C1 segment of cervical spinal cord (tissue), 14 donors: ENCODE measurements at regions not wholly inside any gene's neighbourhood (a gene's known extent, or its start where the extent isn't known, plus 50 kb on each side); places are given as distances from the start of the nearest gene placed in this dataset.
A peak's percentile ranks its signal among the peaks of the same experiment; 100 is the strongest.
"Not testable (repeated sequence)": the region's sequence is repeated elsewhere in the genome, so short reads cannot be mapped to it uniquely, and the experiment has no call there.

ENCODE experiments used
- DNase-seq, 14 donors: peaks; one replicate each; lab custom pipeline; 2025; lab: John Stamatoyannopoulos, UW

DNA sequence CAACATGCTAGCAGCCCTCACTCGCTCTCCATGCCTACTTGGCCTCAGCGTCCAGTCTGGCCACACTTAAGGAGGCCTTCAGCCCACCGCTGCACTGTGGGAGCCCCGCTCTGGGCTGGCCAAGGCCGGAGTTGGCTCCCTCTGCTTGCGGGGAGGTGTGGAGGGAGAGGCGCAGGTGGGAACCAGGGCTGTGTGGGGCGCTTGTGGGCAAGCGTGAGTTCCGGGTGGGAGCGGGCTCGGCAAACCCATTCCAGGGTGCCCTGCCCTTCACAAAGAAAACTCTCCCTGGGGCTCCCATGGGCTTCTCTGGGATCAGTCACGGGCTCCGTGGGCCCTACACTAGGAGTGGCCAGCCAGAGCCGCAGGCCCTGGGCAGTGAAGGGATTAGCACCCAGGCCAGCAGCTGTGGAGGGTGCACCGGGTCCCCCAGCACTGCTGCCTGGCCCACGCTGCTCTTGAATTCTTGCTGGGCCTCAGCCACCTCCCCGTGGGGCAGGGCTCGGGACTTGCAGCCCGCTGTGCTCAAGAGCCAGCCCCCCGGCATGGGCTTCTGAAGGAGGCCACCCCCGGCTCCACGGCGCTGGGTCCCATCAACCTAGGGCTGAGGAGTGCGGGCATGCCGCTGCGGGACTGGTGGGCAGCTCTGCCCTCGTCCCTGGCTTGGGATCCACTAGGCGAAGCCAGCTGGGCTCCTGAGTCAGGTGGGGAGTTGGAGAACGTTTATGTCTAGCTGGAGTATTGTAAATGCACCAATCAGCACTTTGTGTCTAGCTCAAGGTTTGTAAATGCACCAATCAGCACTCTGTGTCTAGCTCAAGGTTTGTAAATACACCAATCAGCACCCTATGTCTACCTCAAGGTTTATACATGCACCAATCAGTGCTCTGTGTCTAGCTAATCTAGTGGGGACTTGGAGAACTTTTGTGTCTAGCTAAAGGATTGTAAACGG is 273.6 kb upstream of the SULF2 start:
- no peak for DNase-seq

DNA sequence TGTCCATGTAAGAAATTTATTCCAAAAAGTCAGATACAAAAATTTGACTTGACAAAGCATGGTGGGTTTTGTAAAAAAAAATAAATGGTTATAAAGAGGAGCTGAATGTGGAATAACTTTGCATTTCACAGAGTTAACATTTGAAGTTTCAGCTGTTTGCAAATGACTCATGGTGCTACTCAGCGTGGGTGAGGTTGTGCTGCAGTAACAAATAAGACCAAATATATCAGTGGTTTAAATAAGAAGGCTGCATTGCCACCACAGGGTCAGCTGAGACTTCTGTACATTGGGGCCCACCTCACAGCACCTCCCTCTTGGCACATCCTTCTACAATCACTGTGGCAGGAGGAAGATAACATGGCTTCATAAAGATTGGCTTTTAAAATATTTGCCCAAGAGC is 272.5 kb upstream of the SULF2 start:
- no peak for DNase-seq

DNA sequence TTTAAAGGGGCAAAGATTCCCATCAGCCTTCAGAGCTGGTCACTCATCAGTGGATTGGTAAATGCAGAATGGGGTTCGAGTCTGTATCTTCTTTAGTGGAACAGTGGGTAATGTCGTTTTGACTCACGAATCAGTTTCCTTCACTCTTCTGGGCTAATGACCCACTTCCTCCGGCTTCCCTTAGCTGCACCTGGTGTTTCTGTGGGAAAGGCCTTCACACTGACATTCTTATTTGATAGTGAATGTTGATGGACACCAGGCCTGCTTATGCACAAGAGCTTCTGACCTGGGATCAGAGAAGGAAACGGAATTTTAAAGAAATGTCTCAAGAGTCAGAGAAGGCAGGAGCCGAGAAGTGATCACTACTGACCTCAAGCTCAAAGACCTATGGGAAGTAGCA is 272.0 kb upstream of the SULF2 start:
- no peak for DNase-seq

DNA sequence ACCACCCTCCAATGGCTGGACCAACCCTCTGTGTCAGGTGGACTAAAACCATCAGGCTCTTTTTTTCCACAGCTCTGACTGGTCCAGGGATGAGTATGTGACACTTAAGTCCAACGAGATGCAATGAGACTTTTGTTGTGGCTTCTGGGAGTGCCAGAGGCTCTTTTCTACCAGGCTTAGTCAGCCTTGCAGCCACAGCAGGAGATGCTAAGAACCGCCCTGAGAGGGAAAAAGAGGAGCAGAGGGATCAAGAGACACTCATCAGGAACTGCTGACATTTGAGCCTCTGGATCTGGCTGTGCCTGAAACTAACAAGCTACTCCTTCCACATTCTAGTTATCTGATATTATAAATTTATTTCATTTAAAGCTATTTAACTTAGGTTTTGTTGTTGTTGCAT is 270.9 kb upstream of the SULF2 start:
- DNase-seq = no peak

DNA sequence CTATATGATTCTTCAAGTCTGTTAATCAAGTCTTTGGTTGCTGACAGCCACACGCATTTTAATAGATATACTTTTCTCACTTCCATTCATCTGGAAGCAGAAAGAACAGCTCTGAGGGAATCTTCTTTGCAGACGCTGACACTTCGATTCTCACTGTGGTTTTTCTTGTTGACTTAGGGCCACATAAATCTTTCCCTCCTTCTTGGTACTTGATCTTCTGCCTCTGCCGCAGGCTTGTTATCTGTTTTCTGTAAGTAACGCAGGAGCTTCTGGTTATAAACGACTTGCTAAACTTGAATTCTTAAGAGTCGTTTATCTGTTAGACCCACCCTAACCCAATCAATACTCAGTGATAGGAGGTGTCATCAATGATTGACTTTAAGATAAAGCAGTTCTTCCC is 268.8 kb upstream of the SULF2 start:
- DNase-seq = no peak

DNA sequence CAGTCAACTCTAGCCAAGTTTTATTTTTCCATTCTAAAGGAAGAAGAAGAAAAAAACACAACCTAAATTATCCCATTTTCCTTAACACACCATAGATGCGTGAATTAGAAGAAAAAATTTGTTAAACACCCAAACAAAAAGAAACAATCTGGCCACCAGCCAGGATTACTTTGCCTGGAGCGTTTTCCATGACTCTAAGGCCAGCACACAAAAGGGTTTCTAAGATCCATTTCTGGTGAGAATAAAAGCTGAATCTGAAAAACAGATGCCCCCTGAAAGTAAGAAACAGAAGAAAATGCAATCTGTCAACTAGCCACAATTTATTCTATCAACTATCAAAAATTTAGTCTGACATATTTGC is 267.2 kb upstream of the SULF2 start:
- peak in 1 of 14 donors; percentile 0 for DNase-seq

DNA sequence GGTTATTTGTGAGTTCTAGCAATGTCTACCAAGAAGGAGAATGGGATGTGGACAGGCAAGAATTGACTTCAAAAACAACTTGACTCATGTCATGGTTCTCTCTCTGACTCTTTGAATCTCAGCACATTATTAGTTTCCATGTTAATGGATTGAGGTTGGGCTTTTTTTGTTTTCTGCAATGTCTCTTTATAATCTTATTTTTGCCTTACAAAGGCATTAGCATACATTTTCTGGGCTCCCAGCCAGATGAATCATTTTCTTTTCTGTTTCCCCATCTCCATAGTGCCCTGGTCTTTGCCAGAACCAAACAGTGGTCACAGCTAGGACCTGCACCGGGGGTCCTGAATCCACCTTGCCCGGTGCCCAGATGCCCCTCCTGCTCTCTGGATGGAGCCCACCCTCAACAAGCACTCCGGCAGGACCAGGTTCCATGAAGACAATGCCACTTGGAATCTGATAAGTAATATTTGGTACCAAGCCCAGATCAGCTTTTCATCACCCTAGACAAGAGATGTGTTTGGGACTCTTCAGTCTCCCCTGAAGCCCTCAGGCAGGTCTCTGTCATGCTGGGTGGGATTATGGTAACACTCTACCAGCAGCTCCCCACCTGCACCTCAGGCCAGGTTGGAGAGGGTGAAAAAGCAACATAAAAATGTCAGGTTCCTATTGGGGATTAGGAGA is 266.7 kb upstream of the SULF2 start:
- DNase-seq = peak in 1 of 14 donors; percentile 5

DNA sequence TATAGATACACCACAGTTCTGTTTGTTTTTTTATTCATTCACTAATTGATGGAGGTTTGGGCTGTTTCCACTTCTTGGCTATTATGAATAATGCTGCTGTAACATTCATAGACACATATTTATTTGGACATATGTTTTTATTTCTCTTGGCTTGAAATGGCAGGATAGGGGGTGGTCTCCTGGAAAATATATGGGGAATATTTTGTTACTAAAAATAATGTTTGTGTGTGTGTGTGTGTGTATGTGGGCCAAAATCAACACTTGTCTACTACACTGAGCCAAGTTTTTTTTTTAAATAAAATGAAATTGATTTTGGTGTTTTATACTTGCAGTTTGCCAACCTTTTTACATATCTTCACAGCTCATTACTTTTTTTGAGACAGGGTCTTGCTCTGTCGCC is 264.4 kb upstream of the SULF2 start:
- no peak for DNase-seq

DNA sequence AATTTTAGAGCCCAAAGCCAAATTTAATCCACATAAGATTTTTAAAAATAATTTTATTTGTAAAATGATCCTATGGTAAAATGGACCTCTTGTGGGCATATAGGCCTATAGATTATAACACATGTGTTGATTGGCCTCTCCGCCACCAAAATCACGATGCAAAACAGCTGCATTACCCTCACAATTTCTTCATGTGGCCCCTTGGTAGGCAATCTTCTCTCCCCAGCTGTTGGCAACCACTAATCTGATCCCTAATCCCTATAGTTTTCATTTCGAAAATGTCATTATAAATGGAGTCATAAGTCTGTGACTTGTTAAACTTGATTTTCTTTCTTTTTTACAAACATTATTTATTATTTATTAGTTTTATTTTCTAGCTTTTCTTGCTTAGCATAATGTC is 263.9 kb upstream of the SULF2 start:
- DNase-seq = no peak

DNA sequence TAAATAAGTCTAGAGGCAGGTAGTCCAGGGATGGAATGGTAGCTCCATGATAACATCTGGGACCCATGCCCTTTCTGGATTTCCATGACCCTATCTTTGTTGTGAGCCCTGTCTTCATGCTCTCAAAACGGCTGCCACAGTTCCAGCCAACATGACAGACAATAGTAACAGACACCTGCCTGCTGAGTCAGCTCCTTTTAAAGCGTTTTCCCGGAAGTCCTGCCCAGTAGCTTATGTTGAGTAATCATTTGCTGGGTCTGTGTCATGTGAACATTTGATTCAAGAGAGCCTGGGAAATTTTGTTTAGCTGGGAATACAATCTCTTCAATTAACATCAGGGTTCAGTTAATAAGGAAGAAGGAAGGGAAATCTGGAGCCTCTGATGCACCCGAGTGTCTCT is 262.2 kb upstream of the SULF2 start:
- DNase-seq = no peak

DNA sequence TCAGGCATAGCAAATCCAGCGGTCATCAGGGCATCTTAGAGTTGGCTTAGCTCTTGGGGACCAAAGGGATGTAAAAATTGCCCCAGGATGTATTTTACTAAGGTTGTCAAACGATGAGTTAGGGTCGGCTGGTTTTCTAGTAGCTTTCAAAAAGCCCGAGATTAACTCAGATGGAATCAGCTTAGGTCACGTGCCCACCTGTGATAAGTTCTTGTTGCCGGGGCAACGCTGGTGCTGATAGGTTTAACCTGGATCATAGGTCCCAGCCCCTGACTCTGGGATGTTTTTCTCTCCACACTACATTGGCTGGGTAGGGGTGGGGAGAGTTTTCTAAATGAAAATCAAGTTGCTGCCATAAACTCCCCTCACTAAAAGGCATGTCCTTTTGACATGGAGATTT is 257.3 kb upstream of the SULF2 start:
- no peak for DNase-seq

DNA sequence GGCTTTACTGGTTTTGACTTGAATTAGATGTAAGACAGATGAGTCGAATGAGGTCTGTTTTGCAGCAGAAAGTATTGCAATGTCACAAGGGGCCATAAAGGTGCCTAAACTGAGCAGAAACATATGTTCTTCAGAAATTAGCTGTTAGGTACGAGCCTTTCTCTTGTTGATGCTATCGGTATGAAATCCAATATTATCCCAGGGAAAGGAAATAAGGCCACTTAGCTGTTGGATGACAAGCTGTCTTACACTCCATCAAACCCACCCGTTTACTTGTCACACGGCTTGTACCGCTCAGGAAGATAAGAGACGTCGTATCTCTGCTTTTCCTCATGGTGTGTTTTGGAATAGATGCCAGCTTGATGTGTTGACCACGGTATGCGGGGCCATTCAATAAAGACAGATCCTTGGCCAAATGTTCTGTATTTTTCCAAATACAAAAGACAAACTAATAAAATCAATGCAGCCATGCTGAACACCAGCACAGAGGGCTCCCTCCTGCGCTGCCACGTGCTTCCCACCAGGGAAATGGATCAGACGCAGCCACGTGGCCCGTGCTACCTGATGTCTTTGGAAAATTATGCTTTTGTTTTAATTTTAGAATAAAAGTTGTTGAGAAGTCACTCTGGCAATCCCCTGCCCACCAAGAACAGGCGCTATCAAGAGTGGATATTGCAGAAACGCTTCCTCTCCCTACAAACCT is 255.9 kb upstream of the SULF2 start:
- DNase-seq = no peak

DNA sequence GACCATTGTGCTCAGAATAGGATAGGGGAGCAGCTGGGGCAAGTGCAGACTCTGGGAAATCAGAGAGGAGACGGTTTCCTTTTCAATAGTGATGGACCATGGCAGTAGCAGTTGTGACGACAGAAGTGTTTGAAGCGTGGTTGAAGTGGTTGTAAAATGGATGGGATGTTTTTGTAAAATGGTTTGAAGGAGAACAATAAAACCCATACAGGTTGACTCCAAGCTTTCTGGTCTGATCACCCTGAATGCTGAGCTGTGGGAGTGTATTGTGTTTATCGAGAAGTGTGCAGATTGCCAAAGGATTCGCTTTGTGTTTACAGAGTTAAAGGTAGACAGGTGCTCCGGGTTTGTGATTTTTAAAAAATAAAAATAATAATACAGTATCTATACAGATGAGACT is 255.2 kb upstream of the SULF2 start:
- no peak for DNase-seq

DNA sequence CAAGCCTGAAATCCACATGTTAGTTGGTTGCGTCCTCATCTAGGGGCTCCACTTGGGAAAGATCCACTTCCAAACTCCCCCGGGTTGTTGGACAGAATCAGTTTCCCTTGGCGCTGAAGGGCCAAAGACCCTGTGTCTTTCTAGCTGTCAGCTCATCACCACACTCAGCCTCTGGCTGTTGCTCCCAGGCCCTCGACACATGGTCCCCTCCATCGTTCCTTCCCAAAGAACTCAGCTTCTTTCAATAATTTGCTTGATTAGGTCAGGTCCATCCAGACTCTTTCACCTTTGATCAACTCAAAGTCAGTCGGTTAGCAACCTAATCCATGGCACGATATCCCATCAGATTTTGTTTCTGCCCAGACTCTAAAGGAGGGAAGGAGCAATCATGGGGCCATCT is 254.8 kb upstream of the SULF2 start:
- DNase-seq = no peak

DNA sequence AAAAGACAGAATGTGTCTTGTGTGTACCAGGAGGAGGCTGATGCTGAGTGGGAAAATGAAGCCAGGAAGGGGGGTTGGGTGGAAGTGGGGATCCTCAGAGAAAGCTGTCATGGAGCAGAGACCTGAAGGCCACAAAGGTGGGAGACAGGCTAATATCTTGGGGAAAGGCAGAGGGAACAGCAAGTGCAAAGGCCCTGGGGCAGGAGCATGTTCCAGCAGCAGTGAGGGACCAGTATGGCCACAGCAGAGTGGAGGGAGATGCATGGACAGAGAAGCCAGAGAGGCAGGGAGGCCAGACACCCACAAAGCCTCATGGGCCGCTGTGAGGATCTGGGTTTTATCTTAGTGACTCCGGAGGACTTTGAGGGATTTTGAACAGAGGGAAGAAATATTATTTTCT is 254.2 kb upstream of the SULF2 start:
- DNase-seq = no peak

DNA sequence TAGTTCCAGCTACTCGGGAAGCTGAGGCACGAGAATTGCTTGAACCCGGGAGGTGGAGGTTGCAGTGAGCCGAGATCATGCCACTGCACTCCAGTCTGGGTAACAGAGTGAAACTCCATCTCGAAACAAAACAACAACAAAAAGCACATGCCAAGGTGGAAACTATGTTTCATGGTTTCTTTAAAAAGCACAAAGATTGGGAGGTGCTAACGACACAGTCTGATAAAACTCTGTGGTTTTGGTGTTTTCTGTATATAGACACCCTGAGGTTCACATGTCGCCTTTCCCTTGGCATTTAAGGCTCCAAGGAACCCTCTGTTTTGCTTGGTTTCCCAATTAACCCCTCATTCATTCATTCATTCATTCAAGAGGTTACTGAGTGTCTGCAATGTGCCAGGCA is 253.4 kb upstream of the SULF2 start:
- DNase-seq = no peak

DNA sequence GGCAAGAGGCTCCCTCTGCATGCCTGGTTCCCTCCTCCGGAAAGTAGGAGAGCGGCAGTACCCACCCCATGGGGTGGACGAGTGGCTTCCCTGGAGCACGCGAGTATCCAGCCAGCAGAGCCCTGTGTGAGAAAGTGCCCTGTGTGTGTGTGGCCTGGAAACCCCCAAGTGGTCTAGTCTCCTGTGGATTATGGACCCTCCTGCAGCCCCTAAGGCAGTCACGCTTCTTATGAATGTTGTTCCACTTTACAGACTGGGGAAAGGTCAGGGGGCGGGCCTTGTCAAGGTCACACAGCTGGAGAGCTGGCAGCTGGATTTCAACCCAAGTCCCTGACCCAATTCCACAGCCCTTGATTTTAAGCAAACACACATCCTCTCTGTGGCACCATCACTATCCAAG is 252.5 kb upstream of the SULF2 start:
- not testable (repeated sequence) for DNase-seq

DNA sequence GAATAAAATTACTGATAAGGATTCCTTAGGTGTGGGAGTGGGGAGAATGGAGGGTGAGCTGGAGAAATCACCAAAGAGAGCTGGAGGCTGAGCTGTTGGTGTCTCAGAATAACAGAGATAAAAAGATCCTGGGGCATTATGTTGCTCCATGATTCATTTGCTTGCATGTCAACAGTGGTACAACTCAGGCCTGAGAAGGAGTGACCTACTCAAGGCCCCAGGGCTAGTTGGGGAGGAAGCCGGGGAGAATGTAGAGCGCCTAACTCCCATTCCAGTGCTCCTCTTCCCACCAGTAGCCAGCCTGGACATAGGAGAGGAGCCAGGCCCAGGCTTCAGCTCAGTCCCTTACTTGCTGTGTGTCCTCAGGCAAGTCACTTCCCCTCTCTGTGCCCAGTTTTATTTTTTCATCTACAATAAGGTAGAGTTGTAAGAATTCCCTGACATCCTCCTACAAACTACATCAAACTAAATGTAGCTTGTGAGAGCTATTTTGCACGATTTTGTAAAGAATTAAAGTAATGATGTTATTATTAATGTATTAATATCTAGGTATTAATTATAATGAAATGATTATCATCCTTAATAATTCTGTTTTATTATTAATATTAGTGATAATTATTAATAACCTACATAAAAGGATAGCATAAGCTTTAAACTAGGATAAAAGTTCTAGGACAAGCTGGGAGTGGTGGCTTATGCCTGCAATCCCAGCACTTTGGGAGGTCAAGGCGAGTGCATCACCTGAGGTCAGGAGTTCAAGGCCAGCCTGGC is 250.9 kb upstream of the SULF2 start:
- no peak for DNase-seq

DNA sequence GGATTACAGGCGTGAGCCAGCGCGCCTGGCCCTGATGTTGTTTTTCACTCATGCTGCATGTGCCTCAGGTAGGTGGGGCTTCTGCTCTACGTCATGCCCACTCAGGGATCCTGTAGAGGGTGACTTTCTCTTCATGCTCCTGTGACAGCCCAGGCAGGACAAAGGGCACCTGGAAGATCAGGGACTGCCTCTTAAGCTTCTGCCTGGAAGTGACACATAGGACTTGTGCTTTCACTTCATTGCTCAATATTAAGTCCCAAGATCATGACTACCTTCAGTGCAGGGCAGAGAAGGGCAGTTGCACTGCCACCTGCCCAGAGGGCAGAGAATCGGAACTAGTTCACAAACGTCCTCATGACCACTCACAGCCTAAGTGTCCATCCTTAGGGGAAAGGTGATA is 249.5 kb upstream of the SULF2 start:
- DNase-seq = no peak

DNA sequence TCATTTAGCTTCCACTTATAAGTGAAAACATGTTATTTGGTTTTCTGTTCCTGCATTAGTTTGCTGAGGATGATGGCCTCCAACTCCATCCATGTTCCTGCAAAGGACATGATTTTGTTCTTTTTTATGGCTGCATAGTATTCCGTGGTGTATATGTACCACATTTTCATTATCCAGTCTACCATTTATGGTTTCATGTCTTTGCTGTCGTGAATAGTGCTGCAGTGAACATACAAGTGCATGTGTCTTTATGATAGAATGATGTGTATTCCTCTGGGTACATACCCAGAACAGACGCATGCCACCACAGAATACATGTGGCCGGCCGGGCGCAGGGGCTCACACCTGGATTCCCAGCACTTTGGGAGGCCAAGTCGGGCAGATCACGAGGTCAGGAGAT is 247.7 kb upstream of the SULF2 start:
- not testable (repeated sequence) for DNase-seq

DNA sequence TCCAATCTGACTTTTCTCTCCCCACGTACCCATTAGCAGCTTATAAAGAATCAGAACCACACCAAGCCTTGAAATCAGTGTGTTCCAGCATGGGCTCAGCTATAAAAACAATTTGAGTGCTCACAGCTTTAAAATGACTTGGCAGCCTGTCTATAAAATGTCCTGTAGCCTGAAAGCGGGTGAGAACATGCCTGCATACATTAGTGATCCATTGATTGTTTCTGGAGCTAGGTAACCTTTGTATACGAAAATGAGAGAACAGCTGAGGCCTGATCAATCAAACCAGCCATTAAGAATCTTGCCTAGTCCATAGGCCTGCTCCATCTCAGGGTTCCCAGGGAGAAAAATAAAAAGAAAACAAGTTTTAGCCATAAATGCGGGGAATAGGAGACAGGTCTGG is 245.8 kb upstream of the SULF2 start:
- no peak for DNase-seq
